ENCODE measurements at regions not wholly inside any gene's neighbourhood (a gene's known extent, or its start where the extent isn't known, plus 50 kb on each side); places are given as distances from the start of the nearest gene placed in this dataset.

- TF ChIP-seq, protein P1, sequence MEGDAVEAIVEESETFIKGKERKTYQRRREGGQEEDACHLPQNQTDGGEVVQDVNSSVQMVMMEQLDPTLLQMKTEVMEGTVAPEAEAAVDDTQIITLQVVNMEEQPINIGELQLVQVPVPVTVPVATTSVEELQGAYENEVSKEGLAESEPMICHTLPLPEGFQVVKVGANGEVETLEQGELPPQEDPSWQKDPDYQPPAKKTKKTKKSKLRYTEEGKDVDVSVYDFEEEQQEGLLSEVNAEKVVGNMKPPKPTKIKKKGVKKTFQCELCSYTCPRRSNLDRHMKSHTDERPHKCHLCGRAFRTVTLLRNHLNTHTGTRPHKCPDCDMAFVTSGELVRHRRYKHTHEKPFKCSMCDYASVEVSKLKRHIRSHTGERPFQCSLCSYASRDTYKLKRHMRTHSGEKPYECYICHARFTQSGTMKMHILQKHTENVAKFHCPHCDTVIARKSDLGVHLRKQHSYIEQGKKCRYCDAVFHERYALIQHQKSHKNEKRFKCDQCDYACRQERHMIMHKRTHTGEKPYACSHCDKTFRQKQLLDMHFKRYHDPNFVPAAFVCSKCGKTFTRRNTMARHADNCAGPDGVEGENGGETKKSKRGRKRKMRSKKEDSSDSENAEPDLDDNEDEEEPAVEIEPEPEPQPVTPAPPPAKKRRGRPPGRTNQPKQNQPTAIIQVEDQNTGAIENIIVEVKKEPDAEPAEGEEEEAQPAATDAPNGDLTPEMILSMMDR (IDR thresholded peaks at IDR 0.05): no peak
- no peak for TF ChIP-seq POLR2A (IDR thresholded peaks at IDR 0.05)
These were observed 85.7 kb upstream of the HS3ST4 start for GRCh38 chr16:25606069-25606468.

Data from body of pancreas (tissue), 4 donors.